ENCODE measurements at regions not wholly inside any gene's neighbourhood (a gene's known extent, or its start where the extent isn't known, plus 50 kb on each side); places are given as distances from the start of the nearest gene placed in this dataset.

GRCh38 chr1:192263436-192263835, 53.4 kb upstream of the RGS21 start:
- no peak for TF ChIP-seq CTCF (IDR thresholded peaks at IDR 0.05; ENCODE audit: insufficient read depth, low read length)
- peak; percentile 95 for DNase-seq (ENCODE audit: low read depth)
- H3K4me3 ChIP-seq (ENCODE audit: low read depth, low read length), result no peak overlapping the region

- no peak for TF ChIP-seq CTCF (IDR thresholded peaks at IDR 0.05; ENCODE audit: insufficient read depth, low read length)
- no peak for DNase-seq (ENCODE audit: low read depth)
- no peak overlapping the region for H3K4me3 ChIP-seq (ENCODE audit: low read depth, low read length)
These were observed 51.1 kb upstream of the RGS21 start for GRCh38 chr1:192265516-192266173.

- DNase-seq (ENCODE audit: low read depth), result peak; percentile 32
- H3K4me3 ChIP-seq (ENCODE audit: low read depth, low read length), result no peak overlapping the region
- no peak for TF ChIP-seq CTCF (IDR thresholded peaks at IDR 0.05; ENCODE audit: insufficient read depth, low read length)
These were observed 50.1 kb upstream of the RGS21 start for GRCh38 chr1:192266645-192267044.
